EL (cell line): ENCODE measurements at regions not wholly inside any gene's neighbourhood (a gene's known extent, or its start where the extent isn't known, plus 50 kb on each side); places are given as distances from the start of the nearest gene placed in this dataset.
"Not testable (repeated sequence)": the region's sequence is repeated elsewhere in the genome, so short reads cannot be mapped to it uniquely, and the experiment has no call there.

ENCODE experiments used
- DNase-seq: peaks from one replicate; pipeline ENCODE4 v3.0.0-alpha.2; 2016

GRCh38 chr6:85278466-85279035 lies 171.3 kb upstream of the NT5E start:
- no peak for DNase-seq

GRCh38 chr6:85276026-85276425 lies 173.9 kb upstream of the NT5E start:
- DNase-seq: not testable (repeated sequence)

GRCh38 chr6:85275338-85275985 lies 174.4 kb upstream of the NT5E start:
- no peak for DNase-seq

- DNase-seq: no peak
Measured at GRCh38 chr6:85273870-85274269, 176.0 kb upstream of the NT5E start.

- DNase-seq: no peak
Measured at GRCh38 chr6:85273046-85273445, 176.8 kb upstream of the NT5E start.

GRCh38 chr6:85272592-85272991 lies 177.3 kb upstream of the NT5E start:
- DNase-seq: no peak

GRCh38 chr6:85262621-85263020 lies 187.3 kb upstream of the NT5E start:
- no peak for DNase-seq

- DNase-seq: no peak
Measured at GRCh38 chr6:85261271-85261670, 188.6 kb upstream of the NT5E start.

- no peak for DNase-seq
Measured at GRCh38 chr6:85255661-85256060, 194.2 kb upstream of the NT5E start.

- DNase-seq: no peak
Measured at GRCh38 chr6:85252552-85252951, 197.3 kb upstream of the NT5E start.

- no peak for DNase-seq
Measured at GRCh38 chr6:85252085-85252484, 197.8 kb upstream of the NT5E start.

GRCh38 chr6:85251300-85251699 lies 198.6 kb upstream of the NT5E start:
- DNase-seq: no peak

GRCh38 chr6:85250586-85251220 lies 199.2 kb upstream of the NT5E start:
- no peak for DNase-seq

- no peak for DNase-seq
Measured at GRCh38 chr6:85245004-85245403, 204.9 kb upstream of the NT5E start.

- DNase-seq: no peak
Measured at GRCh38 chr6:85241498-85242052, 208.3 kb upstream of the NT5E start.

- no peak for DNase-seq
Measured at GRCh38 chr6:85240787-85241385, 209.0 kb upstream of the NT5E start.

GRCh38 chr6:85237478-85237877 lies 212.4 kb upstream of the NT5E start:
- DNase-seq: no peak

GRCh38 chr6:85236636-85237035 lies 213.2 kb upstream of the NT5E start:
- DNase-seq: no peak

- DNase-seq: not testable (repeated sequence)
Measured at GRCh38 chr6:85227345-85227744, 222.5 kb upstream of the NT5E start.

GRCh38 chr6:85212794-85213193 lies 237.1 kb upstream of the NT5E start:
- not testable (repeated sequence) for DNase-seq

GRCh38 chr6:85195243-85195642 lies 254.6 kb upstream of the NT5E start:
- no peak for DNase-seq

GRCh38 chr6:85193339-85193738 lies 256.5 kb upstream of the NT5E start:
- DNase-seq: no peak

GRCh38 chr6:85192596-85192995 lies 257.3 kb upstream of the NT5E start:
- no peak for DNase-seq

GRCh38 chr6:85192186-85192585 lies 257.7 kb upstream of the NT5E start:
- DNase-seq: peak; percentile 27
